ENCODE measurements at regions not wholly inside any gene's neighbourhood (a gene's known extent, or its start where the extent isn't known, plus 50 kb on each side); places are given as distances from the start of the nearest gene placed in this dataset.

DNA sequence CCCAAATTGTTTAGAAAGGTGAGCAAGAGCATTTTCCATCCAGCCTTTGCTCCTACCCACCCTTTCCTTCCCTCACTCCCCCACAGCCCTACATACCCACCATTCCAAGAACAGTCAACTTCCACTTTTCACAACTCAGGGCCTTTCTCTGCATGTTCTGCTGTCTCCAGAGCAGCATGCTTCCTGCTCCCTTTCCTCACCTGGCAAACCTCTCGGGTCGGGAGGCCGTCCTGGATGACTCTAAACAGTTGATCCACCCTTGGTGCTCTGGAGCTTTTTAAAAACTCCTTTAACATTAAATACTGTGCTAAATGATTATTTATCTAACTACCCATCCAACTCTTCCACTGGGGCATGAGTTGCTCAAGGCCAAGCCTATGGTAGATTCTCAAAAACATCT lies 200.6 kb downstream of the SETD4 start:
- TF ChIP-seq CTCF (IDR thresholded peaks at IDR 0.05; ENCODE audit: low read depth, low read length) (no peak), POLR2A (IDR thresholded peaks at IDR 0.05; ENCODE audit: extremely low read depth, insufficient read length) (no peak), MYC (IDR thresholded peaks at IDR 0.05; ENCODE audit: low read depth, low read length) (no peak)
- TF ChIP-seq, protein P1, sequence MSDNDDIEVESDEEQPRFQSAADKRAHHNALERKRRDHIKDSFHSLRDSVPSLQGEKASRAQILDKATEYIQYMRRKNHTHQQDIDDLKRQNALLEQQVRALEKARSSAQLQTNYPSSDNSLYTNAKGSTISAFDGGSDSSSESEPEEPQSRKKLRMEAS (IDR thresholded peaks at IDR 0.05; ENCODE audit: low read depth, low read length) = no peak
